HuH-7.5 (cell line): ENCODE measurements at regions not wholly inside any gene's neighbourhood (a gene's known extent, or its start where the extent isn't known, plus 50 kb on each side); places are given as distances from the start of the nearest gene placed in this dataset.
"Not testable (repeated sequence)": the region's sequence is repeated elsewhere in the genome, so short reads cannot be mapped to it uniquely, and the experiment has no call there.

Experiments
- DNase-seq: peaks from one replicate; pipeline ENCODE4 v3.0.0; 2011; ENCODE audit warnings: low spot score

DNA sequence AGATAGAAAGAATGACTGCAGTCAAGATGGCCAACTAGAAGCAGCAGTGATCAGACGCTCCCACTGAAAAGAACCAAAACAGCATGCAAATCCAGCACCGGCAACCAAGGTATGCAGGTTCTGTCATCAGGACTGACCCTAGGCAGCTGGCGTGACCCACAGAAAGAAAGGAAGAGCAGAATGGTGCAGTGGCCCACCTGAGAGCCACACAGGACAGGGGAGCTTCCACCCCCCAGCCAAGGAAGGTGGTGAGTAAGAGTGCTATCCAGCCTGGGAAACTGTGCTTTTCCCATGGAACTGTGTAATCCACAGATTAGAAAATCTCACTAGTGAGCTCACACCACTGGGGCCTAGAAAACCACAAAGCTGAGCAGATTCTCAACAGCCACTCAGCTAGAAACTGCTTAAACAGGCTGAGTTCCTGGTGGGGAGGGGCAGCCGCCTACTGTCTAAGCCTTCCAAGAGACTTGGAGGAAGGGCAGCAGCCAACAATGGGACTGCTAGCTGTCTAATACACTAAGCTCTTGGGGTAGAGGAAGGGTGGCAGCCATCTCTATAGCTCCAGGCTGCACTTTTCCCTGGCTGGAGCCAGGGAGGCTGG lies 127.9 kb downstream of the EVA1A start:
- no peak for DNase-seq

DNA sequence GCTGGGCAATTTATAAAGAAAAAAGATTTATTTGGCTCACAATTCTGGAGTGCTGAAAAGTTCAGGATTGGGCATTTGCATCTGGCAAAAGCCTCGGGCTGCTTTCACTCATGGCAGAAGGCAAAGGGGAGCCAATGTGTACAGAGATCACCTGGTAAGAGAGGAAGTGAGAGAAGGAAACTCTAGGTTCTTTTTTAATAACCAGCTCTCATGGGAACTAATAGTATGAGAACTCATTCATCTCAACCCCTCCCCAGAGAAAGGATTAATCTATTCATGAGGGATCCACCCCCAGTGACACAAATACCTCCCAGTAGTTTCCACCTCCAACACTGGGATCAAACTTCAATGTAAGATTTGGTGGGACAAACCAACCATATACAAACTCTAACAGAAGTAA lies 129.0 kb downstream of the EVA1A start:
- no peak for DNase-seq

DNA sequence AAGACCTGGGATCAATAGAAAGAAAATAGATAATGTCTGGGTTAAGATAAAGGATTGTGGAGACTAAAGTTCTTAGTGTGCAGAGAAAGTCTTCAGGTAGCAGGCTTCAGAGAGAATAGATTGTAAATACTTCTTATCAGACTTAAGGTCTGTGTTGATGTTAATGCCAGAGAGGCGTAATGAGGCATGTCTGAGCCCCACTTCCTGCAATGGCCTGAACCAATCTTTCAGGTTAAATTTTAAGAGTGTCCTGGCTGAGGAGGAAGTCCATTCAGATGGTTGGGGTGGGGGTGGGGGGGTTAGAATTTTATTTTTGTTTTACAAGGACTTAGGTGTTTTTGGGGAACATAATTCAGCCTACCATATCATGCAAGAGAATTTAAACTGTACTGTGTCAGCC lies 129.5 kb downstream of the EVA1A start:
- DNase-seq, result no peak

DNA sequence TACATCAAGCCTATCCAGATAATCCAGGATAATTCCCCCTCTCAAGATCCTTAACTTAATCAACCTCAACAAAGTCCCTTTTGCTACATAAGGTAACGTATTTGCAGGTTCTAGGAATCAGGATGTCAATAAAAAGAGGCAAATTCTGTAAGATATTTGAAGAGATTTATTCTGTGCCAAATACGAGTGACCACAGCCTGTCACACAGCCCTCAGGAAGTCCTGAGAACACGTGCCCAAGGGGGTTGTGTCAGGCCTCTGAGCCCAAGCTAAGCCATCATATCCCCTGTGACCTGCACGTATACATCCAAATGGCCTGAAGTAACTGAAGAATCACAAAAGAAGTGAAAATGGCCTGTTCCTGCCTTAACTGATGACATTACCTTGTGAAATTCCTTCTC lies 130.3 kb downstream of the EVA1A start:
- DNase-seq, result not testable (repeated sequence)

DNA sequence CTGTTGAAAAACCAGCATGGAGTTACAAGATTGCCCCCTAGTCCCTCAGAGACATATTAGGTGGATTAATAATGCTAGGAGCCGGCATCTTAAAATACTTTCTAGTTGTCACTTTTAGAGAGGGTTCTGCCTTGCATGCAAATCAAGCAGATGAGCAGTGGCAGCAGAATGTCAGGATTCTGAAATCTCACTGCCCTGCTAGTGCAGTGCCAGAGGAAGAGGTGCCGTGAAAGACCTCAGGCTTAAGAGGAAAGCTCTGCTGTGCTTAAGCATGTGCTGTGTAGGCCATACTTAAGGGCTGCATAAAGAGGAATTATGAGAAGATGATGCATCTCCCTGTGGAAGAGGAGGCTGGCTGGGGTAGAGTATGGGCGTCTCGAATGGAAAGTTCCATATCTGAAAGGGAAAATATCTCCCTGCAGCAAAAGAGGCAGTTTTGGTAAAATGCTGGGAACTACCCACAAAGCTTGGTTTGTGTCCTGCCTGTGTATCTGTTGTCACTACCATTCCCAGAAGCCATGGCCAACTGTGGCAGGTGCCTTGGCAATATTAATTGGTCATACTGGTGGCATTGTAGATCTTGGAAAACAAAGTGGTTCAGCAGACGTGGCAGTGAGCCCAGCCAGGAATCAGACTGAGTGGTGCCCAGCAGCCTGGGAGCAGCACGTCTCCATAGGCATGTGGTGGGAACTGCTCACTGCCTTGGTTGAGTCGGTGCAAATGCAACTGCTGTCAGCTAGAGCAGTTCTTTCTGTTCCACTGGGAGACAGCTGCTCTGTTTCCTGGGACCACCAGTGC lies 131.9 kb downstream of the EVA1A start:
- no peak for DNase-seq

DNA sequence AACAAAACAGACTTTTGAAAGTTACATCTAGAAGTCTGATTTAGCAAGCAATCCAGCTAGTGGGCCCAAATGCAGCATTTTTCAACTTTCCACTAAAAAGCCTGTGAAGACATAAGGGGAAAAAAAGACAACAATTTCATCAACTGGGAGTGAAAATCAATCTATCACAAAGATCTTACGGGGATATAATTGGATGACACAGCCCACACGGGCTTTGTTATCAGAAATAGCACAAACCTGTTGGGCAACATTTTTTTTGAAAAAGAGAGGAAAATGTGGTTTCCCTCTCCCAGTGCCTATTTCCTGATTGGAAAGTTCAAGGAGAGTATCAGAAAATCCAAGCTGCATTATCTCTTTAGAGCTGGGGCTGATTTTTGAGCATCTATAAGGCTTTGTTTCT lies 132.7 kb downstream of the EVA1A start:
- DNase-seq, result no peak

DNA sequence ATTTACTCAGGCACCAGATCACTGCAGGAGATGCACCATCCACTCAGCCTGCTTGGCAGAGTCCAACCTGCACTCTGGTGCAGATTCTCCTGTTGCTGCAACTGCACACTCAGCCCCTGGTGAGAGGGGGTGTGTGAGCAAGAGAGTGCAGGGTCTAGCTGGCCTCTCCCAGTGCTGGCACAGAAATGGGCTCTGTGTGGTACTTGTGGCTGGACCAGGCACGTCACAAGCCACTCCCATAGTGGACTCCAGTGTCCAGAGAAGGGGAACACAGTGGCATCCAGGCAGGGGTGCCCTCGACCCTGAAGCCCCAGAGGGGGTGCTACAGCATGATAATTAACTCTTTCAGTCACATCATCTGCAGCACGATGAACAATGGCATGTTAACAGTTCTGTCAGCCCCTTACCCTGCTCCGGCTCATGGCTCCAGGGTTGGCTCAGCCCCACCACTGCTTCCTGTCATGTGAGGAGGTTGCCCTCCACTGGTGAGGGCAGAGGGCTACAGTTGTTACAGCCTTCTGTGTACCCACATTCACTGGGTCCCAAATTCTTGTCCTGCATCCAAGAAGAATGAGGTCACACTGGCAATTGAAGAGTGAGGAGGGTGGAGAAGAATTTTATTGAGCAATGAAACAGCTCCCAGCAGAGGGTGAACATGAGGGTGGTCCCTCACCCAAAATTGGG lies 135.7 kb downstream of the EVA1A start:
- DNase-seq, result no peak

DNA sequence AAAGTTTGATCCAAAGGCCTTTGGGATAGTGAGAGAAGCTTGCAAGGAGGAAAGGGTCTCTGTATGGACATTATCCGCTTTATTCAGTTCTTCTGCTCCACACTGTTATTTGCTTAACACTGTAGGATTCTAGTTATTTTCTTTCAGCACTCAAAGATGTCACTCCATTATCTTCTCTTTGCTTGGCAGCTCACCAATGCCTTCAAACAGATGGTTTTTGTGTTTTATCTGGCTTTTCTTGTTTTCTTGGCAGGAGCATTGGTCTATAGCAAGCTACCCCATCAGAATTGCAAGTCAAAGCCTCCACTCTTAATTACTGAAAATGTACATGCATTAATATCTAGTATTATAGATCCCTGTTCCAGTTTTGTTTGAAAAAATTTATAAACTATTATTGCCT lies 138.8 kb downstream of the EVA1A start:
- DNase-seq, result no peak

DNA sequence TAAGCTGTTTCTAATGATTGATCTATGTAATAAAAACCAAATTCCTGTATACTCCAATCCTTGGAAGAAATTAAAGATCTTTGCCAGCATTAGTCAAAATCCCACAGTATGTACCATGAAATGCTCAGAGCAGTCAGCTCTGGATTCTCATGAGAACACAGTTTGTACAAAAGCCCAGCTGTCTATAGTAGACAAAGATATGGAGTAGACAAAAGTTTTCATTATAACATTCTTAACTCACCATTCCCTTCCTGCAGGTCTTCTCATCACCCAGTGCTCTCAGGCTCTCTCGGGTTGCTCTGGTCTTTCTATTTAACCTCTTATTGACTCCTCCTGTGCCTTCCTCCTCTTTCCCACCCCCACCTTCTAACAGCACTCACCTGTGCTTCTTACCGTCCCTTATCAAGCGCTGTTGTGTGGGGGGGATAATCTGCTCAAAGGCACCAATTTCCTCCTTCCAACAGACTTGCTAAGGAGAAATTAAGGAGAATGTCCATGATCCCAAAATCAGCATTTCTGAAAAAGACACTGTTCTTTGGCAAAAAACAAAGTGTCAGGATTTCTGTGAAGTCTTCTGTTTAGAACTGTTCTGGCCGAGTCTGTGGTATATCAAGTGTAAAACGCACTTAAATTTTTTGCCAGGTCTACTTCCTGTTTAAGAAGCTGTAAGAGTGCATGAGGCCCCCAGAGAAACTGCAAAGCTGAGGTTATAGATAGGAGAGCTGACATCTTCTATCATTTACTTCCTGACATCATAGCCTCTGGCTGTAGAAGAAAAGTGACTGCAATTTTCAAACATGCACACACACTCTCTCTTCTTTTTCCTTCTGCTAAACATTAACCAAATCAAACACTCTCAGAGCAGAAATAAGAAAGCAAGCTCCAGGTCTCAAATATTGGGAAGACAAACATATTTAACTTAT lies 144.1 kb downstream of the EVA1A start:
- no peak for DNase-seq

DNA sequence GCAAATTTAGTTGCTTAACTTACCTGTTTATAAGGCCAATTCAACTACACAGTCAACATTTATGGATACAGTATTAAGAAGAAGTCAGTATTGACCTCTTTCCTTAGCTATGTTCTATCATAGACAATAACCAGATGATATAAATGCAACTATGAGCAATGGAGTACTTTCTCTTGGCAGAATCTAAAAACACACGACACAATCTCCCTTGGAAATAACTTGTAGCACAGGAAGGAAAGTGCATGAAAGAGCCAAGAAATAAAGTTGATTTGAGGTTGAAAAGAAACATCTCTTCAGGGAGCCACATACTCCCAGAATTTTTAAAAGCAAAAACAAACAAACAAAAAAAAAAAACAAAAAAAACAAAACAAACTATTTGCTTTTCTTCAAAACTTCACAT lies 145.0 kb downstream of the EVA1A start:
- DNase-seq, result no peak

DNA sequence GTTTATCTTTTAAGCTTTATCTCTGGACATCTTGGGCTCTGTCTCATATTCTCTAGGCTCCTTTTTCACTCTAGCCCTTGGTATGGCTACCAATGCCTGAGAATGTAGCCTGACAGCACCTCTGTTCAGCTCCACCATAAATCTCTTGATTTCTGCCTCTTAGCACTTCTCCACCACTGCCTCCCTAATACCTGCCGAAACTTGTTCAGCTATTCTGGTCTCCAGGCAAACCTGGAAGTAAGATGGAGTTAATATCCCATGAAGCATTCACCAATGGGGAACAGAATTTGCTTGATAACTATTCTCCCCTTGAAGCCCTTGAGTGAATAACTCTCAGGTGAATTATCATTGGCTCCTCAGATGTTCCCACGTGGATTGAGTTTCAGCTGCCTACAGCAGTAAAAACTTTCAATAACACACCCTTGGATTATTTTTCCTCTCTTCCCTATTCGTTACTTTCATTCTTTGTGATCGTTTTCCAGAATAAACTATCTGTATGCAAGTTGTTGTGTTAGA lies 145.6 kb downstream of the EVA1A start:
- no peak for DNase-seq

DNA sequence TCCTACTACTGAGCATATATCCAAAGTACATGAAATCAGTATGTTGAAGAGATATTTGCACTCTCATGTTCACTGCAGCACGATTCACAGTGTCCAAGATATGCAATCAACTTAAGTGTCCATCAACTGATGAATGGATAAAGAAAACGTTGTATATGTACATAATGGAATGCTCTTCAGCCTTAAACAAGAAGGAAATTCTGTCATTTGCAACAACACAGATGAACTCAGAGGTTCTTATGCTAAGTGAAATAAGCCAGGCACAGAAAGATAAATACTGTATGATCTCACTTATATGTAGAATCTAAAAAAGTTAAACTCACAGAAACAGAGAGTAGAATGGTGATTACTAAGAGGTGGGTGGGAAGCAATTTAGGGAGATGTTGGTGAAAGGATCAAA lies 149.2 kb downstream of the EVA1A start:
- DNase-seq, result no peak

DNA sequence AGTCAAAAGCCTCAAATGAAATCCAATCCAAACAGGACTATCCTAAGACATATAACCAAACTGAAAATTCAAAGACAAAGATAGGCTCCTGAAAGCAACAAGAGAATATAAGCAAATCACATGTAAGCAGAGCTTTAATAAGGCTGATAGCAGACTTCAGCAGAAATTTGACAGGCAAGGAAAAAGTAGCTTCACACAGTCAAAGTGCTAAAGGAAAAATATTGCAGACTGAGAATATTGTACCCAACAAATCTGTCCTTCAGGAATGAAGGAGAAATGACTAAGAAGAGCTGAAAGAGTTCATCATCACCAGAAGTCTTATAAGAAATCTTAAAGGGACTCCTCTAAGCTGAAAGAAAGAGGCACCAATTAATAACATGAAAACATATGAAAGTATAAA lies 150.0 kb downstream of the EVA1A start:
- no peak for DNase-seq

DNA sequence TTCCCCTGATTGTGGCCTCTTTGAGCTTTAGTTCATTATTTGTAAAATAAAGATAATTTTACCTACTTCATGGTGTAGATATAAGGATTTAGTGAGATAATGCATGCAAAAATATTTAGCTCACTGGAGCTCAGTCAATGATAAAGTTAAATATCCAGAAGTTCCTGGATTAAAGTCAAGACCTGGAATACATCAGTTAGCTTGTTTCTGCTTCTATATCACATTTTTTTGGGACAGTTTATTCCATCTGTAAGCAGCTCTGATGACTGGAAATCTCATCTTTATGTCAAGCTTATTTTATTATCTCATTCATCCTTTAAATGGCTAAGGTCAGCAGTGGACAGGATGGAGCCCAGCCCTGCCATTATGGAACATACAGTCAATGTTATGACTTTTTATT lies 152.0 kb downstream of the EVA1A start:
- DNase-seq, result no peak

DNA sequence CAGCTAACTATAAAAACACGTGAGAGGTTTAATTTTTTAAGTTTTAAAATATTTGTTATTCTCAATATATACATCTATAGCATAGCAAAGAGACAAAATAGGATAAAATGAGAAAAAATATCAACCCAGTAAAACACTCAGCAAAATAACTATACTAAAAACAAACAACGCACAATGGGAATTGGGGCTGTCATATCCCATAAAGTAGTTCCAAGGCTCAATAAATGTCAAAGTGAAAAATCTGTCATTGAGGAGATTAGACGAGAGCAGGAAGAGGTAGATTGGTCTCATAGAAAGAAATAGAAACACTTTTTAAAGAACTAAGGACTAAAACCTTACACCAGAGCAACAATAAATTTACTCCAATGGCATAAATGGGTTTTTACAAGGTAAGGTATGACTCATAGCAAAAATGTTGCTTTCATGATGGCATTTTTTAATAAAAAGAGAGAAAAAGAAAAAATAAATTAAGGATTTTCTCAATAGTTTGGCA lies 153.7 kb downstream of the EVA1A start:
- DNase-seq, result no peak

DNA sequence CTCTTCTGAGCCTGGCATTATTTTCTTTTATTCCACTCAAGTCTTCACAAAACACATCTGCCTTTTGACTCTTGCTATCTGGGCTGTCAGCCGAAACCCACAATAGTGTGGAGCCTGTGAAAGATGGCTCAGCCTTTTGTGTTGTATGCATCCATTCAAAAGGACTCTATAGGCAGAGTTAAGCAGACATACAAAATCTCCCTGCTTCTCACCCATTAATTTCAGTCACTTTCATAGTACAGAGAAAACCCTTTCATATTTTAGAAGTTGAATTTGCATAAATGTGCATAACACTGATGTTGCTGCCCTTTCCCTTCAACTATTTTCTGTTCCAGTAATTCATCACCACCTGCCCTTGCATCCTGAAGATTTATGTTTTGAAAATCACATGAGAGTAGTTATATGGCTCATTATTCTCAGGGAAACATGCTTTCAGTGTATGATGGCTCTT lies 154.6 kb downstream of the EVA1A start:
- DNase-seq, result no peak

DNA sequence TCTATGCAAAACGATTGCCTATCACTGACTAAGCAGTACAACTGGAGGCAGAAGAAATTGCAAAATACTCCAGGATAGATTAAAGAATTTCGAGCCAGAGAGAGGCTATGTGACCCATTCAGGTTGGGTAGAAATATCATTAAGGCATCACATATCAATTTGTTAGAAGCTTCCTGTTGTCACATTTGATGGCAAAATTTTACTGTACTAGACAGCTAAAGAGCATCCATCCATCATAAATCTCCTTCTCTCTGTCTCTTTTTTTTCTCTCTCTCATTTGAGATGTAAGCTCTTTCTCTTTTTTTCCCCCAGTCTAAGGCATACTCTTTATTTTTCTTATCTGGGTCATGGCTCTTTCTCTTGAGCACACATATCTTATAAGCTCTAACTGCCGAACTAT lies 155.7 kb downstream of the EVA1A start:
- no peak for DNase-seq

DNA sequence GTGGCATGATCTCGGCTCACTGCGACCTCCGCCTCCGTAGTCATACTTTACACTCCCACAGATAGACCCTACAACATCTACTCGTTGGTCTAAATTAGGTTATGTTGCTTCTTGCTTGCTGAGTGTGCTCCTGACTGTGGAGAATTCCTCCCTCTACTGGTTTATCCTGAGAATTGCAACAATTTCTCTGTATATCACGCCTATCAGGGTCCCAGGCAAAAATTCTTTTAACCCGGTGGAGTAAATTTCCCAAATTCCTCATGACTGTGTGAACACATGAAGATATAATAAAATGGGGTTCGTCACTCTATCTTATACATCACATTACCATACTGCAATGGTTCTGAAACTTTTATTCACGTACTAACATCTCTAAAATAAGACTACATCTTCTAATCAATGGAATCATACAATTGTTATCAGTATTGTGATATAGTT lies 156.7 kb downstream of the EVA1A start:
- DNase-seq, result peak; percentile 7

DNA sequence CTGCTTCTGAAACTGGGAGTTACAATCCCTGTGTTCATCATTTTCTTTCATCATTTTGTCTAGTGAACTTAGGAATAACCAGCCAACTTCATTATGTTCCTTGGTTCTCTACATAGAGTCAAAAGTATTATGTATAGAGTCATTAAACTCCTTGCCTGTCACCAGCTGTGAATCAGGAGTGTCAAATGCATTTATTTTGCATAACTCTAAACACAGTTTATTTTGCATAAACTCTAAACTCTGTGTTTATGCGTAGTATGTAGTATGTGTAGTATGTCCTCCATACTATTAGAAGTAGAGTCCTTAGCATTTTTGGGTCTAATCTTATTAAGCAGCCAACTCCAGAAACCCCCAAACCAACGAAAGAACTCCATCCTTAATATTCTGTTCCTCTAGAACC lies 164.4 kb downstream of the EVA1A start:
- no peak for DNase-seq

DNA sequence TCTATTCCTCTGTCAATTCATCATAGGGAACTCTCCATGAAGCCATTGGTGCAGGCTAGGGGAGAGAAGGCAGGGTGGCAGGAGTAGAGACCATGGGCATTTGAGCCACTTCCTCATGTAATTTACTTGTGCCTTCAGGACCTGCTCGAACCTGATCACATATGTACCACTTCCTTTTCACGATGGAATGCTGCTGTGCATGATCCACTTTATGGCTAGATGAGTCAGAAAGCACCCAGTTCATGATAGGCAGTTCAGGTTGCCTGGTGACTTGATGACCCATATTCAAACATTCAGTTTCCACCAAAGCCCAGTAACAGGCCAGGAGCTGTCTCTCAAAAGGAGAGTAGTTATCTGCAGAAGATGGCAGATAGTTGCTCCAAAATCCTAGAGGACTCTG lies 166.0 kb downstream of the EVA1A start:
- not testable (repeated sequence) for DNase-seq

DNA sequence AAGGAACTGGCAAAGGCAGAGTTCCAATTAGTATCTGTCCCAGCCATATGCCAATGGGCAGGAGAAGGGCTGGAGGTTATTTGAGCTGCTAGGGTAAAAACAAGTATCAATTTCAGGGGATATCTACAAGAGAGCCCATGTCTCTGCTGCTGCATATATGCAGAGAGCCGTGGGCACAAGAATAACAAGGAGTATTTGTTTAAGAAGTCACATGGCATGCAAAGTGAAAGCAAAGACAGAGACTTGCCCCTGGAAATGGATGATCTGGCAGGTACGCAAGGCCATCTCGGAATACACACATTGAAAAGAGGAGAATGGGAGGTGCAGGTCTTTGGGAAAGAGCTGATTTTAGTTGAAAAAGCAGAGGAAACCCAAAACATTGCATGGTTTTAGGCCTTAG lies 170.6 kb downstream of the EVA1A start:
- no peak for DNase-seq

DNA sequence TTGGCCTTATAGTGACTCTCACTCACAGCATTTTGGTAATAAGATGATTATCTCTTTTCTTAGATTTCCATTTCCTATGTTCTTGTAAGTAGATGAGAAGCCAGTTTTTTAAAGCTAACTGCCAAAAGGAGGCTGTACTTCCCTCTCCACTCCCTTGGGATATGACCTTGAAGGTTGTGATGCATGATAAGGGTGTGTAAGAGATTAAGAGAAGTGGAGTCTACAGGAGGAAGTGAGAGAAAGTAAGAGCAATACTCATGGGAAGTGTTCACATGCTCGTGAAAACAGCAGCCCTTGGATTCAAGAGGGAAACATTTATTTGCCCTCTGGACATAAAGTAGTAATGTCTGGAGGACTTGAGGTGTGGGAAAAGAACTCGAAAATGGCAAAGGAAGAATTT lies 171.5 kb downstream of the EVA1A start:
- DNase-seq, result no peak
